GM10266 (cell line): ENCODE measurements at regions not wholly inside any gene's neighbourhood (a gene's known extent, or its start where the extent isn't known, plus 50 kb on each side); places are given as distances from the start of the nearest gene placed in this dataset.

ENCODE experiments used
- DNase-seq: peaks from one replicate; pipeline ENCODE4 v3.0.0; 2012; ENCODE audit errors: extremely low spot score
- TF ChIP-seq, protein P1 (sequence below): IDR thresholded peaks from 2 replicates; pipeline ENCODE4 v1.5.1; 2012; ENCODE audit warnings: mild to moderate bottlenecking, low read depth; ENCODE audit not compliant: control insufficient read depth, insufficient read depth; ENCODE audit errors: missing control alignments

DNA sequence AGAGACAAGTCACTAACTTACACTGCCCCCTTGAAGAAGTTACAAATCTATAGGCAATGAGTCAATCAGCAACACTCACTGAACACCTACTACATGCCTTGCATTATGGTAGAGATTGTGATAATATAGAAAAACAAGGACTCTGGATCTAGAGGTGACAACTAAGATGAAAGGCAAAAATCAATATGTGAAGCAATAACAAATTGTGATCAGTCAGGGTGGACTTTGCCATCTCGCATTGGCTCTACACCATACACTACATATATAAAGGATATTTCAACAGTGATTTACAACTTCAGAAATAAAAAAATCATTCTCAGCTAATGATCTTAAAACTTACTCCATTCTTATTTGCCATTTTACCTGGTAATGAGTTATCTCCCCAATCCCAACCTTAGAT lies 210.7 kb upstream of the CD96 start:
- DNase-seq, result no peak
- TF ChIP-seq, protein P1, sequence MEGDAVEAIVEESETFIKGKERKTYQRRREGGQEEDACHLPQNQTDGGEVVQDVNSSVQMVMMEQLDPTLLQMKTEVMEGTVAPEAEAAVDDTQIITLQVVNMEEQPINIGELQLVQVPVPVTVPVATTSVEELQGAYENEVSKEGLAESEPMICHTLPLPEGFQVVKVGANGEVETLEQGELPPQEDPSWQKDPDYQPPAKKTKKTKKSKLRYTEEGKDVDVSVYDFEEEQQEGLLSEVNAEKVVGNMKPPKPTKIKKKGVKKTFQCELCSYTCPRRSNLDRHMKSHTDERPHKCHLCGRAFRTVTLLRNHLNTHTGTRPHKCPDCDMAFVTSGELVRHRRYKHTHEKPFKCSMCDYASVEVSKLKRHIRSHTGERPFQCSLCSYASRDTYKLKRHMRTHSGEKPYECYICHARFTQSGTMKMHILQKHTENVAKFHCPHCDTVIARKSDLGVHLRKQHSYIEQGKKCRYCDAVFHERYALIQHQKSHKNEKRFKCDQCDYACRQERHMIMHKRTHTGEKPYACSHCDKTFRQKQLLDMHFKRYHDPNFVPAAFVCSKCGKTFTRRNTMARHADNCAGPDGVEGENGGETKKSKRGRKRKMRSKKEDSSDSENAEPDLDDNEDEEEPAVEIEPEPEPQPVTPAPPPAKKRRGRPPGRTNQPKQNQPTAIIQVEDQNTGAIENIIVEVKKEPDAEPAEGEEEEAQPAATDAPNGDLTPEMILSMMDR, result no peak

DNA sequence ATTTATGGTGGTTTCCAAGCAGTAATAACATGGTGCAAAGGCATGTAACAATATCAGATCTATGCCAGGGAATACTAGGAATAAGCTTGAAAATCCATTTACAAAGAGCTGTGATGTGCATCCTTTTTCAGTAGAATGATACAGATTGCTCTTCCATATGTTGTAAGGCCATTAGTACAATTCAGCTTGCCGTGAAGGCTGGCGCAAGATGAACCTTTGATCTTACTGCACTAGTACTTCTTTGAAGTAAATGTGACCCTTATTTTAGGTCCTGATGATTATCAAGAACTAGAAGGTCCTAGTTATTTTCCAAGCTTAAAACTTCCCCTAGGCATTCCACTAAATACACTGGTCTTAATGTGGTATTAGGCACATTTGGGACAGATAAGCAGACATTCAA lies 210.1 kb upstream of the CD96 start:
- TF ChIP-seq, protein P1, result no peak
- no peak for DNase-seq

DNA sequence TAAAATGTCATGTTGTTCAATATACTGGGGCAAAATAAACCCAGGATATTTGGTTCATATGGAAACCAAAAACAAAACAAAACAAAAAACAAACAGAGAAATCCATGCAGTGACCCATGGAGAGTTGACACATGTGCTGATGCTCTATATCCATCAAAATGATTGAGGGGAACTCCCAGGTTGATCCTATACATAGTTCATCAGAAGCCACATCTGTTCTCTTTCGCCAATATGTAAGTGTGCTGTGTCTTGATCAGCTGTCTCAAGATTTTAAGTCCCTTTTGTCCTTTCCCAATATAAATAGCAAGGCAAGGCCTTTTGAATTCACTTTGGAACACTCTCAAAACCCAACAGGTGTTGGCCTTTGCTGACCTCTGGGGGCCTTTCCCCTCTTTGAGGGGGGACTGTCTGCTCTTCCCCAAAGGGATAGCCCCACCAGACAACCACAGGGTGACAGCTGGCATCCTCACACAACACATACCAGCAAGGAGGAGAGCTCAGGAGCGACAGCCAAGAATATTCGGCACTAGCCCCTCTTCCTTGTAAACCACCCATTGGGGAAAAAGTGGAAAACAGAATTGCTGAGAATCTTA lies 209.4 kb upstream of the CD96 start:
- TF ChIP-seq, protein P1, result no peak

GRCh38 chr3:111333642-111334041 lies 208.4 kb upstream of the CD96 start:
- TF ChIP-seq, protein P1, result no peak
- no peak for DNase-seq

More for the DNA sequence above, 209.4 kb upstream of the CD96 start:
- DNase-seq, result no peak

DNA sequence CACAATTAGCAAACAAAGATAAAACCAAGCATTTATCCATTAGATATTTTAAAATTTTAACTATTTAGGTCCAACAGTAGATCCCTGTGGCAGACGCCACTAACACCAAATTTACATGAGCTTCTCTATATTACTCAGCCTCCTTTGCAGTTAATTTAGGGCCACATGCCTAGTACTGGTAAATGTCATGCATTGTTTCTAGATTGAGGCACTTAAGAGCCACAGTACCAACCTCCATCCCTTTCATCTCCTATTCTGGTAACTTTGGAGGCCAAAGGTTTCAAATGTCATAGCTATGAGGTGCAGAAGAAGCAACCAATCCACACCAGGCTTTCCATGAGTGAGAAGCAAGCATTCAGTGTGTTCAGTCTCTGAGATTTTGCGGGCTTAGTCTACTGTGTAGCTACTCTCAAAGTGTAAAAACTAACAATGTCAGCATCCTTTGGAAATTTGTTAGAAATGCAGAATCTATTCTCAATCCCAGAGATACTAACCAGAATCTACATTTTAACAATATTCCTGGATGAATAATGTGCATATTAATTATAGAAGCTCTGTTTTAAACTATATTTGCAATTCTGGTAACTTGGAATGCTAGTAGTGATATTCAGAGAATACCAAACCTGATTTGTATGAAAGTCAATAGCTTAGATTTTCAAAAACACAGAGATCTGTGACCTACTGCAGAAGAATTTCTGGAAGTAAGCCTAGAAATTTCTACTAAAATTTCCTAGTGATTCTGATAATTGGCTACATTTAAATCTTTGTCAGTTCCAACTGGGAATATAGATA lies 206.3 kb upstream of the CD96 start:
- TF ChIP-seq, protein P1, result no peak
- no peak for DNase-seq

- DNase-seq, result no peak
- TF ChIP-seq, protein P1, result no peak
These were observed 205.5 kb upstream of the CD96 start for GRCh38 chr3:111336511-111336910.

DNA sequence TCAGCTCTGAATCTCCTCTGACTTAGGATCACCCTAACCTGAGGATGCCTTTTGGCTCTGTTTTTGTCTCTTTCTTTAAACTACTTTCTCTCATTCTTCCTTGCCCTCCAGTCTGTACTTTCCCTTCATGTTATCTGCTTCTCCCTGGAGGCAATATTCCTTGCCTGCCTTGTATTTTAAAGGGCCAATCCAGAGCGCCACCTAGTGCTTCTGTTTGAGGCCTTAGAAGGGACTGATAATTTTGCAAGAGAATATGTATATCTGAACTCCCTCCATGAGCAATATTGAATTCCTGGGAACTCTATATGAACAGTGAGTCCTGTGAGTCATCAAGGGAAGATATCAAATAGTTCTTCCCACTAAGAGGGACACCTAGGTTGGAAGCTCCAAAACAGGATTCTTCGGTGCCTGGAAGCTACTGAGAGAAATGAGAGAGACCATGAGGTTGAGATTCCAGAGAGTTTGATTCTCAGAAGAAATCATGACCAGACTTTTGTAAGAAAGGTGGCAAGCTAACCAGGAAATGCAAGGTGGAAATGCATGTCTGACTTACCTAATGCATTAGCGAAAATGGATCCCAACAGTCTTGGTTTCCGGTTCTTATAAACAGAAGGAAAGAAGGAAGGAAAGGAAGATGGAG lies 203.8 kb upstream of the CD96 start:
- peak; percentile 7 for DNase-seq
- TF ChIP-seq, protein P1, result peak; percentile 53
